ENCODE measurements at regions not wholly inside any gene's neighbourhood (a gene's known extent, or its start where the extent isn't known, plus 50 kb on each side); places are given as distances from the start of the nearest gene placed in this dataset.
"Not testable (repeated sequence)": the region's sequence is repeated elsewhere in the genome, so short reads cannot be mapped to it uniquely, and the experiment has no call there.

GRCh38 chr10:64578757-64579156 is 1057.6 kb downstream of the REEP3 start:
- not testable (repeated sequence) for TF ChIP-seq CTCF (tag by site-specific recombination; IDR thresholded peaks at IDR 0.05); ZBTB20 (tag by site-specific recombination; IDR thresholded peaks at IDR 0.05); REST (tag by site-specific recombination; IDR thresholded peaks at IDR 0.05); SP2 (tag by site-specific recombination; IDR thresholded peaks at IDR 0.05); ZFP37 (tag by site-specific recombination; IDR thresholded peaks at IDR 0.05); ZNF274 (IDR thresholded peaks at IDR 0.05; ENCODE audit: low read length); ZNF274 (tag by site-specific recombination; IDR thresholded peaks at IDR 0.05; ENCODE audit: borderline replicate concordance); ZBTB1 (tag by site-specific recombination; IDR thresholded peaks at IDR 0.05); PBX3 (CRISPR knock-in tag; IDR thresholded peaks at IDR 0.05)
